Right lobe of liver (tissue), 6 donors: ENCODE measurements at regions not wholly inside any gene's neighbourhood (a gene's known extent, or its start where the extent isn't known, plus 50 kb on each side); places are given as distances from the start of the nearest gene placed in this dataset.

Source experiments
- ATAC-seq, 4 donors: fragments of 200-7000 bp; cut with Tn5 transposase; one replicate each; pipeline ENCODE4 v1.9.1; 2020; ENCODE audit warnings: mild to moderate bottlenecking in 4 of 4, moderate library complexity in 4 of 4
- DNase-seq, 3 donors: peaks; one replicate each; pipeline ENCODE4 v3.0.0-alpha.2; 2020
- H3K27ac ChIP-seq, 3 donors: fragments of 200-600 bp; one replicate each; pipeline ENCODE4 v1.8.0; 2022
- H3K27me3 ChIP-seq, 2 donors: fragments of 200-600 bp; one replicate each; pipeline ENCODE4 v1.8.0; 2022
- H3K36me3 ChIP-seq, 4 donors: fragments of 200-600 bp; sonication (generic) in 1 of 4; one replicate each; pipeline versions ENCODE4 v1.5.1 to v1.8.0; 2017 to 2022; ENCODE audit warnings: control low read depth in 1 of 4
- H3K4me1 ChIP-seq, 4 donors: fragments of 200-600 bp; sonication (generic) in 1 of 4; one replicate each; pipeline versions ENCODE4 v1.5.1 to v1.8.0; 2017 to 2022; ENCODE audit warnings: control low read depth in 1 of 4
- H3K4me3 ChIP-seq, 3 donors: fragments of 200-600 bp; one replicate each; pipeline ENCODE4 v1.8.0; 2022
- H3K9me3 ChIP-seq, 4 donors: fragments of 200-600 bp; sonication (generic) in 1 of 4; one replicate each; pipeline versions ENCODE4 v1.5.1 to v1.8.0; 2017 to 2022; ENCODE audit warnings: control low read depth in 1 of 4
- POLR2A ChIP-seq: fragments of 450-650 bp; IDR thresholded peaks from one replicate; pipeline ENCODE4 v1.6.1; 2017; ENCODE audit warnings: antibody characterized with exemption, mild to moderate bottlenecking
- WGBS: methylation state at CpG from one replicate; pipeline ENCODE4 v1.1.6; 2018; ENCODE audit warnings: low coverage, low lambda C conversion rate; ENCODE audit not compliant: insufficient coverage; ENCODE audit errors: missing lambda C conversion rate; 5-methylcytosine and 5-hydroxymethylcytosine counted together
- intact Hi-C, 2 donors: fragments of 100-400 bp; cut with DNase I; formaldehyde crosslinking; loops; one replicate each; pipeline versions ENCODE4 v1.11.2 to v1.14.1; 2022
- TF ChIP-seq, protein P1 (sequence below), 4 donors: fragments of 200-600 bp in 3 of 4; fragments of 450-650 bp in 1 of 4; IDR thresholded peaks; one replicate each; pipeline versions ENCODE4 v1.5.1 to v1.8.0; 2016 to 2022; ENCODE audit warnings: antibody characterized with exemption in 4 of 4, mild to moderate bottlenecking in 2 of 4
- donor health status: DM: no; HTN: yes; CAD: no.
- donor health status: DM: no; HTN: no; CAD: no.
- donor health status: DM: no; HTN: no; CAD: no.
- donor health status: DM: no; HTN: yes; CAD: no.
- donor health status: DM: no; HTN: yes; CAD: no.

DNA sequence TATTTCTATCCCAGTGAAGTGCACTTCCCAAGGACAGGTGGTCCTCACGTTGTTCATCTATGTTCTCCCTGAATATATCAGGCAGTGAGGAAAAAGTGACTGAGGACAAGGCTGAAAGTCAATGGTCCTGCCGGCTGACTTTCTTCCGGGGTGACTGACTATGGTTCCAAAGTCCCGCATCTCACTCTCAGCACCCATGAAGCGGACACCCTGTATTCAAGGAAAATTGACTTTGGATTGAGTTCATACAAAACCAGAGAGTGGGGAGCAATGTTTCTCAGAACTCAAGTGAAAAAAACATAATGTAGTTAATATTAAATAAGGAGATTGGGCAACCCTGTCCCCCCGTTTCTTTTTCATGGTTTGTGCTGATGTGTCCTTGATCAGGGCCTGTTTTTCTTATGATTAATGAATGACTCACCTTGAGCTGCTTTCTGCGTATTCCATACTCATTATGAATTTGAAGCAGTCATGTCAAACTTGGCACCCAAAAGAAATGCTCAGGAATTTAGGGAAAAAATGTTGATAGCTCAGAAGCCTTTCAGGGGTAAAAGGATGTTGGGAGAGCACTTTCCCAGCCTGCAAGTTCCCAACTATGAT is 184.0 kb downstream of the CYLD start:
- Histone ChIP-seq H3K27me3 (no peaks in the 10 kb centered on the region), H3K27ac (peak overlapping the region in 2 of 3 donors; percentile 41 to 74), H3K4me3 (no peak overlapping the region), H3K9me3 (no peaks in the 10 kb centered on the region), H3K36me3 (no peaks in the 10 kb centered on the region), H3K4me1 (peaks cover 0 to 50% (median 15%) of the 10 kb centered on the region in 4 donors)
- ATAC-seq (peak; percentile 49 to 61 (median 56)), DNase-seq (no peak)
- no peak for TF ChIP-seq POLR2A
- TF ChIP-seq, protein P1, sequence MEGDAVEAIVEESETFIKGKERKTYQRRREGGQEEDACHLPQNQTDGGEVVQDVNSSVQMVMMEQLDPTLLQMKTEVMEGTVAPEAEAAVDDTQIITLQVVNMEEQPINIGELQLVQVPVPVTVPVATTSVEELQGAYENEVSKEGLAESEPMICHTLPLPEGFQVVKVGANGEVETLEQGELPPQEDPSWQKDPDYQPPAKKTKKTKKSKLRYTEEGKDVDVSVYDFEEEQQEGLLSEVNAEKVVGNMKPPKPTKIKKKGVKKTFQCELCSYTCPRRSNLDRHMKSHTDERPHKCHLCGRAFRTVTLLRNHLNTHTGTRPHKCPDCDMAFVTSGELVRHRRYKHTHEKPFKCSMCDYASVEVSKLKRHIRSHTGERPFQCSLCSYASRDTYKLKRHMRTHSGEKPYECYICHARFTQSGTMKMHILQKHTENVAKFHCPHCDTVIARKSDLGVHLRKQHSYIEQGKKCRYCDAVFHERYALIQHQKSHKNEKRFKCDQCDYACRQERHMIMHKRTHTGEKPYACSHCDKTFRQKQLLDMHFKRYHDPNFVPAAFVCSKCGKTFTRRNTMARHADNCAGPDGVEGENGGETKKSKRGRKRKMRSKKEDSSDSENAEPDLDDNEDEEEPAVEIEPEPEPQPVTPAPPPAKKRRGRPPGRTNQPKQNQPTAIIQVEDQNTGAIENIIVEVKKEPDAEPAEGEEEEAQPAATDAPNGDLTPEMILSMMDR (IDR thresholded peaks at IDR 0.05) = no peak
- intact Hi-C loops = no loop called here
- WGBS = 21% methylated on average over 7 of the region's 7 CpGs

- Histone ChIP-seq H3K27ac (peak overlapping the region in 2 of 3 donors; percentile 41 to 74), H3K9me3 (no peaks in the 10 kb centered on the region), H3K36me3 (no peaks in the 10 kb centered on the region), H3K27me3 (no peaks in the 10 kb centered on the region), H3K4me1 (peaks cover 0 to 50% (median 15%) of the 10 kb centered on the region in 4 donors), H3K4me3 (no peak overlapping the region)
- DNase-seq = peak in 1 of 3 donors; percentile 56
- intact Hi-C loops = no loop called here
- ATAC-seq = peak; percentile 42 to 71 (median 62)
- 51% methylated on average over 8 of the region's 8 CpGs for WGBS
- TF ChIP-seq, protein P1 (IDR thresholded peaks at IDR 0.05) = no peak
- TF ChIP-seq POLR2A = no peak
These were observed 183.1 kb downstream of the CYLD start for GRCh38 chr16:50924759-50925545.

- Histone ChIP-seq H3K36me3 (no peaks in the 10 kb centered on the region), H3K4me1 (no peaks in the 10 kb centered on the region), H3K27me3 (no peaks in the 10 kb centered on the region), H3K27ac (no peak overlapping the region), H3K4me3 (no peak overlapping the region), H3K9me3 (no peaks in the 10 kb centered on the region)
- 85% methylated on average over 12 of the region's 16 CpGs for WGBS
- ATAC-seq = no peak
- no peak for DNase-seq
- TF ChIP-seq, protein P1 (IDR thresholded peaks at IDR 0.05) = no peak
- TF ChIP-seq POLR2A = no peak
- intact Hi-C loops = no loop called here
These were observed 176.2 kb downstream of the CYLD start for GRCh38 chr16:50917950-50918703.

- H3K4me3 ChIP-seq = no peak overlapping the region
- no peak overlapping the region for H3K27ac ChIP-seq
- H3K9me3 ChIP-seq = no peaks in the 10 kb centered on the region
- H3K4me1 ChIP-seq = peaks cover 0 to 3% (median 1%) of the 10 kb centered on the region in 4 donors
- intact Hi-C loops = no loop called here
- no peaks in the 10 kb centered on the region for H3K27me3 ChIP-seq
- ATAC-seq = no peak
- no peaks in the 10 kb centered on the region for H3K36me3 ChIP-seq
- TF ChIP-seq POLR2A = no peak
- TF ChIP-seq, protein P1 (IDR thresholded peaks at IDR 0.05) = no peak
- no peak for DNase-seq
These were observed 174.2 kb downstream of the CYLD start for GRCh38 chr16:50916040-50916439.
